ENCODE measurements at regions not wholly inside any gene's neighbourhood (a gene's known extent, or its start where the extent isn't known, plus 50 kb on each side); places are given as distances from the start of the nearest gene placed in this dataset.

GRCh38 chr2:9738535-9739496 lies 104.5 kb upstream of the TAF1B start:
- no peaks in the 10 kb centered on the region for H3K27me3 ChIP-seq (ENCODE audit: control insufficient read depth in 1 of 2, insufficient read depth in 2 of 2, low read length in 2 of 2)
- H3K9ac ChIP-seq (ENCODE audit: low read length in 2 of 2), result peak overlapping the region in 1 of 2 donors; percentile 36
- peak overlapping the region; percentile 31 for H3K27ac ChIP-seq (ENCODE audit: low read length)
- H3K9me3 ChIP-seq (ENCODE audit: control insufficient read depth in 2 of 2, low read length in 2 of 2), result peaks cover 0 to 5% of the 10 kb centered on the region in 2 donors
- H3K4me1 ChIP-seq (ENCODE audit: control insufficient read depth, insufficient read depth, low read length), result peaks cover 4% of the 10 kb centered on the region
- H3K36me3 ChIP-seq (ENCODE audit: control insufficient read depth in 2 of 2, insufficient read depth in 2 of 2, low read length in 2 of 2), result no peaks in the 10 kb centered on the region
- H3K4me3 ChIP-seq (ENCODE audit: low read length in 2 of 2), result peak overlapping the region in 1 of 2 donors; percentile 57

- Histone ChIP-seq H3K27ac (ENCODE audit: low read length) (no peak overlapping the region), H3K27me3 (ENCODE audit: control insufficient read depth in 1 of 2, insufficient read depth in 2 of 2, low read length in 2 of 2) (no peaks in the 10 kb centered on the region), H3K9ac (ENCODE audit: low read length in 2 of 2) (peak overlapping the region in 1 of 2 donors; percentile 36), H3K9me3 (ENCODE audit: control insufficient read depth in 2 of 2, low read length in 2 of 2) (no peaks in the 10 kb centered on the region), H3K4me1 (ENCODE audit: control insufficient read depth, insufficient read depth, low read length) (peaks cover 4% of the 10 kb centered on the region), H3K4me3 (ENCODE audit: low read length in 2 of 2) (peak overlapping the region in 1 of 2 donors; percentile 57), H3K36me3 (ENCODE audit: control insufficient read depth in 2 of 2, insufficient read depth in 2 of 2, low read length in 2 of 2) (no peaks in the 10 kb centered on the region)
Measured at GRCh38 chr2:9739531-9739964, 103.7 kb upstream of the TAF1B start.

GRCh38 chr2:9740382-9741073 lies 102.7 kb upstream of the TAF1B start:
- Histone ChIP-seq H3K9ac (ENCODE audit: low read length in 2 of 2) (no peak overlapping the region), H3K36me3 (ENCODE audit: control insufficient read depth in 2 of 2, insufficient read depth in 2 of 2, low read length in 2 of 2) (no peaks in the 10 kb centered on the region), H3K27ac (ENCODE audit: low read length) (no peak overlapping the region), H3K9me3 (ENCODE audit: control insufficient read depth in 2 of 2, low read length in 2 of 2) (no peaks in the 10 kb centered on the region), H3K4me3 (ENCODE audit: low read length in 2 of 2) (no peak overlapping the region), H3K4me1 (ENCODE audit: control insufficient read depth, insufficient read depth, low read length) (peaks cover 4% of the 10 kb centered on the region), H3K27me3 (ENCODE audit: control insufficient read depth in 1 of 2, insufficient read depth in 2 of 2, low read length in 2 of 2) (no peaks in the 10 kb centered on the region)

GRCh38 chr2:9741110-9741509 lies 102.2 kb upstream of the TAF1B start:
- Histone ChIP-seq H3K36me3 (ENCODE audit: control insufficient read depth in 2 of 2, insufficient read depth in 2 of 2, low read length in 2 of 2) (no peaks in the 10 kb centered on the region), H3K27ac (ENCODE audit: low read length) (no peak overlapping the region), H3K9ac (ENCODE audit: low read length in 2 of 2) (no peak overlapping the region)

GRCh38 chr2:9742601-9743000 lies 100.7 kb upstream of the TAF1B start:
- Histone ChIP-seq H3K36me3 (ENCODE audit: control insufficient read depth in 2 of 2, insufficient read depth in 2 of 2, low read length in 2 of 2) (no peaks in the 10 kb centered on the region), H3K4me3 (ENCODE audit: low read length in 2 of 2) (no peak overlapping the region), H3K4me1 (ENCODE audit: control insufficient read depth, insufficient read depth, low read length) (peaks cover 4% of the 10 kb centered on the region), H3K27me3 (ENCODE audit: control insufficient read depth in 1 of 2, insufficient read depth in 2 of 2, low read length in 2 of 2) (no peaks in the 10 kb centered on the region), H3K9me3 (ENCODE audit: control insufficient read depth in 2 of 2, low read length in 2 of 2) (no peaks in the 10 kb centered on the region), H3K9ac (ENCODE audit: low read length in 2 of 2) (no peak overlapping the region), H3K27ac (ENCODE audit: low read length) (no peak overlapping the region)

More at GRCh38 chr2:9741110-9741509, 102.2 kb upstream of the TAF1B start:
- no peaks in the 10 kb centered on the region for H3K9me3 ChIP-seq (ENCODE audit: control insufficient read depth in 2 of 2, low read length in 2 of 2)
- H3K27me3 ChIP-seq (ENCODE audit: control insufficient read depth in 1 of 2, insufficient read depth in 2 of 2, low read length in 2 of 2), result no peaks in the 10 kb centered on the region
- H3K4me3 ChIP-seq (ENCODE audit: low read length in 2 of 2), result no peak overlapping the region
- peaks cover 4% of the 10 kb centered on the region for H3K4me1 ChIP-seq (ENCODE audit: control insufficient read depth, insufficient read depth, low read length)

GRCh38 chr2:9744256-9745004 lies 98.8 kb upstream of the TAF1B start:
- Histone ChIP-seq H3K4me1 (ENCODE audit: control insufficient read depth, insufficient read depth, low read length) (no peaks in the 10 kb centered on the region), H3K4me3 (ENCODE audit: low read length in 2 of 2) (no peak overlapping the region), H3K27ac (ENCODE audit: low read length) (no peak overlapping the region), H3K9ac (ENCODE audit: low read length in 2 of 2) (no peak overlapping the region), H3K36me3 (ENCODE audit: control insufficient read depth in 2 of 2, insufficient read depth in 2 of 2, low read length in 2 of 2) (no peaks in the 10 kb centered on the region), H3K9me3 (ENCODE audit: control insufficient read depth in 2 of 2, low read length in 2 of 2) (no peaks in the 10 kb centered on the region), H3K27me3 (ENCODE audit: control insufficient read depth in 1 of 2, insufficient read depth in 2 of 2, low read length in 2 of 2) (no peaks in the 10 kb centered on the region)

- Histone ChIP-seq H3K27ac (ENCODE audit: low read length) (no peak overlapping the region), H3K4me1 (ENCODE audit: control insufficient read depth, insufficient read depth, low read length) (no peaks in the 10 kb centered on the region)
Measured at GRCh38 chr2:9745153-9745899, 97.9 kb upstream of the TAF1B start.

GRCh38 chr2:9747396-9747795 lies 95.9 kb upstream of the TAF1B start:
- H3K4me3 ChIP-seq (ENCODE audit: low read length in 2 of 2), result no peak overlapping the region
- H3K9ac ChIP-seq (ENCODE audit: low read length in 2 of 2), result no peak overlapping the region
- no peaks in the 10 kb centered on the region for H3K36me3 ChIP-seq (ENCODE audit: control insufficient read depth in 2 of 2, insufficient read depth in 2 of 2, low read length in 2 of 2)
- H3K27me3 ChIP-seq (ENCODE audit: control insufficient read depth in 1 of 2, insufficient read depth in 2 of 2, low read length in 2 of 2), result no peaks in the 10 kb centered on the region
- H3K27ac ChIP-seq (ENCODE audit: low read length), result no peak overlapping the region
- H3K4me1 ChIP-seq (ENCODE audit: control insufficient read depth, insufficient read depth, low read length), result no peaks in the 10 kb centered on the region
- H3K9me3 ChIP-seq (ENCODE audit: control insufficient read depth in 2 of 2, low read length in 2 of 2), result no peaks in the 10 kb centered on the region

More at GRCh38 chr2:9745153-9745899, 97.9 kb upstream of the TAF1B start:
- Histone ChIP-seq H3K9ac (ENCODE audit: low read length in 2 of 2) (no peak overlapping the region), H3K27me3 (ENCODE audit: control insufficient read depth in 1 of 2, insufficient read depth in 2 of 2, low read length in 2 of 2) (no peaks in the 10 kb centered on the region), H3K9me3 (ENCODE audit: control insufficient read depth in 2 of 2, low read length in 2 of 2) (no peaks in the 10 kb centered on the region), H3K36me3 (ENCODE audit: control insufficient read depth in 2 of 2, insufficient read depth in 2 of 2, low read length in 2 of 2) (no peaks in the 10 kb centered on the region), H3K4me3 (ENCODE audit: low read length in 2 of 2) (no peak overlapping the region)

GRCh38 chr2:9748577-9748976 lies 94.7 kb upstream of the TAF1B start:
- no peaks in the 10 kb centered on the region for H3K36me3 ChIP-seq (ENCODE audit: control insufficient read depth in 2 of 2, insufficient read depth in 2 of 2, low read length in 2 of 2)
- no peak overlapping the region for H3K4me3 ChIP-seq (ENCODE audit: low read length in 2 of 2)
- H3K9me3 ChIP-seq (ENCODE audit: control insufficient read depth in 2 of 2, low read length in 2 of 2), result no peaks in the 10 kb centered on the region
- no peak overlapping the region for H3K9ac ChIP-seq (ENCODE audit: low read length in 2 of 2)
- no peaks in the 10 kb centered on the region for H3K4me1 ChIP-seq (ENCODE audit: control insufficient read depth, insufficient read depth, low read length)
- peaks cover 0 to 3% of the 10 kb centered on the region in 2 donors for H3K27me3 ChIP-seq (ENCODE audit: control insufficient read depth in 1 of 2, insufficient read depth in 2 of 2, low read length in 2 of 2)
- no peak overlapping the region for H3K27ac ChIP-seq (ENCODE audit: low read length)
